ENCODE measurements at regions not wholly inside any gene's neighbourhood (a gene's known extent, or its start where the extent isn't known, plus 50 kb on each side); places are given as distances from the start of the nearest gene placed in this dataset.
A peak's percentile ranks its signal among the peaks of the same experiment; 100 is the strongest.
"Not testable (repeated sequence)": the region's sequence is repeated elsewhere in the genome, so short reads cannot be mapped to it uniquely, and the experiment has no call there.

GRCh38 chr4:4655901-4656300 lies 114.1 kb upstream of the STX18 start:
- peak; percentile 69 for DNase-seq (ENCODE audit: low read depth)

GRCh38 chr4:4655011-4655410 lies 113.2 kb upstream of the STX18 start:
- H3K4me3 ChIP-seq (ENCODE audit: control insufficient read depth, low read depth, low read length) = no peak overlapping the region
- no peak for TF ChIP-seq CTCF (conservative IDR thresholded peaks at IDR 0.05; ENCODE audit: control insufficient read depth, insufficient read depth, low read depth, low read length)
- DNase-seq (ENCODE audit: low read depth) = no peak

More at GRCh38 chr4:4655901-4656300, 114.1 kb upstream of the STX18 start:
- TF ChIP-seq CTCF (conservative IDR thresholded peaks at IDR 0.05; ENCODE audit: control insufficient read depth, insufficient read depth, low read depth, low read length) = no peak
- no peak overlapping the region for H3K4me3 ChIP-seq (ENCODE audit: control insufficient read depth, low read depth, low read length)

- H3K4me3 ChIP-seq (ENCODE audit: control insufficient read depth, low read depth, low read length) = no peak overlapping the region
- DNase-seq (ENCODE audit: low read depth) = no peak
- no peak for TF ChIP-seq CTCF (conservative IDR thresholded peaks at IDR 0.05; ENCODE audit: control insufficient read depth, insufficient read depth, low read depth, low read length)
Observed at GRCh38 chr4:4651811-4652755, 110.2 kb upstream of the STX18 start.

- TF ChIP-seq CTCF (conservative IDR thresholded peaks at IDR 0.05; ENCODE audit: control insufficient read depth, insufficient read depth, low read depth, low read length) = no peak
- peak; percentile 72 for DNase-seq (ENCODE audit: low read depth)
- no peak overlapping the region for H3K4me3 ChIP-seq (ENCODE audit: control insufficient read depth, low read depth, low read length)
Observed at GRCh38 chr4:4647041-4647440, 105.2 kb upstream of the STX18 start.

- no peak for TF ChIP-seq CTCF (conservative IDR thresholded peaks at IDR 0.05; ENCODE audit: control insufficient read depth, insufficient read depth, low read depth, low read length)
- no peak for DNase-seq (ENCODE audit: low read depth)
- no peak overlapping the region for H3K4me3 ChIP-seq (ENCODE audit: control insufficient read depth, low read depth, low read length)
Observed at GRCh38 chr4:4645743-4646142, 103.9 kb upstream of the STX18 start.

GRCh38 chr4:4644277-4644676 lies 102.4 kb upstream of the STX18 start:
- H3K4me3 ChIP-seq (ENCODE audit: control insufficient read depth, low read depth, low read length); DNase-seq (ENCODE audit: low read depth): not testable (repeated sequence)

GRCh38 chr4:4643743-4644142 lies 101.9 kb upstream of the STX18 start:
- not testable (repeated sequence) for H3K4me3 ChIP-seq (ENCODE audit: control insufficient read depth, low read depth, low read length); DNase-seq (ENCODE audit: low read depth)

GRCh38 chr4:4643306-4643705 lies 101.5 kb upstream of the STX18 start:
- H3K4me3 ChIP-seq (ENCODE audit: control insufficient read depth, low read depth, low read length) = no peak overlapping the region
- no peak for TF ChIP-seq CTCF (conservative IDR thresholded peaks at IDR 0.05; ENCODE audit: control insufficient read depth, insufficient read depth, low read depth, low read length)
- DNase-seq (ENCODE audit: low read depth) = no peak

Data from fibroblast of mammary gland (primary cell).